ENCODE measurements at regions not wholly inside any gene's neighbourhood (a gene's known extent, or its start where the extent isn't known, plus 50 kb on each side); places are given as distances from the start of the nearest gene placed in this dataset.

DNA sequence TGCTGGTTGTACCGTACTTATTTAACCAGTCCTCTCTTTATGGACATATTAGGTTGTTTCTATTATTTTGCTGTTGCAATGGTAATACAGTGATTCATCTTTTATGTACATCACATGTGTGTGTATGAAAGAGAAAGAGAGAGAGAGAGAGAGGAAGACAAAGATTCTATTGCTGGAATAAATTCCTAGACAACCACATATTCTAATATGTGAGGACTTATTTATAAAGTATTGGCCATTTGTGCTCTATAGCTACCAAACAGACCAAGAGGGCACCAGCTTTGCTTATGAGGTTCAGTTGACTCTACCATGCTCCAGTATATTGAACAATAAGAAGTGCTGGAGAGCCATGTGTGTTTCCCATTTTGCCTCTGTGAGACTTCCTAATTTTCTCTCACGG is 513.5 kb downstream of the DMAC1 start:
- DNase-seq (ENCODE audit: low read depth): no peak
- TF ChIP-seq, protein P1, sequence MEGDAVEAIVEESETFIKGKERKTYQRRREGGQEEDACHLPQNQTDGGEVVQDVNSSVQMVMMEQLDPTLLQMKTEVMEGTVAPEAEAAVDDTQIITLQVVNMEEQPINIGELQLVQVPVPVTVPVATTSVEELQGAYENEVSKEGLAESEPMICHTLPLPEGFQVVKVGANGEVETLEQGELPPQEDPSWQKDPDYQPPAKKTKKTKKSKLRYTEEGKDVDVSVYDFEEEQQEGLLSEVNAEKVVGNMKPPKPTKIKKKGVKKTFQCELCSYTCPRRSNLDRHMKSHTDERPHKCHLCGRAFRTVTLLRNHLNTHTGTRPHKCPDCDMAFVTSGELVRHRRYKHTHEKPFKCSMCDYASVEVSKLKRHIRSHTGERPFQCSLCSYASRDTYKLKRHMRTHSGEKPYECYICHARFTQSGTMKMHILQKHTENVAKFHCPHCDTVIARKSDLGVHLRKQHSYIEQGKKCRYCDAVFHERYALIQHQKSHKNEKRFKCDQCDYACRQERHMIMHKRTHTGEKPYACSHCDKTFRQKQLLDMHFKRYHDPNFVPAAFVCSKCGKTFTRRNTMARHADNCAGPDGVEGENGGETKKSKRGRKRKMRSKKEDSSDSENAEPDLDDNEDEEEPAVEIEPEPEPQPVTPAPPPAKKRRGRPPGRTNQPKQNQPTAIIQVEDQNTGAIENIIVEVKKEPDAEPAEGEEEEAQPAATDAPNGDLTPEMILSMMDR (IDR thresholded peaks at IDR 0.05; ENCODE audit: insufficient read depth, low read depth, low read length, missing control alignments): no peak
- no peak overlapping the region for H3K4me3 ChIP-seq (ENCODE audit: low read depth, low read length)

DNA sequence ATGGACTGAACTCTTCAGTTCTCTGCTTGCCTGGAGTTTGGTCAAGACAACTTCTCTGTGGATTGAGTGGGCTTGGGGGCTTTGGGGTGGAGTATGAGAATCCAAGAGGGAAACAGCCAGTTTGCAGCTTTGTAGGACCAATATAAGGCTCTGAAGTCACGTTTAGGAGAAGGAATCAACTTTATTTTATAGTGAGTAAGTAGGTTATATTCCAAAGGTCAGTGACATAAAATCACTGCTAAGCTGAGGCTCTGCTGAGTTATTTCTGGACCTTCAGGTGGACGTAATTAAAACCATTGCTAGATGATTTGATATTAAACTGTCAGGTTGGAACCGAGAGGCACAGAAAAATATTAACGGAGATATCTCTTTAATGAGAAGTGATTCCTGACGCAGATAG is 514.4 kb downstream of the DMAC1 start:
- no peak overlapping the region for H3K4me3 ChIP-seq (ENCODE audit: low read depth, low read length)
- TF ChIP-seq, protein P1 (IDR thresholded peaks at IDR 0.05; ENCODE audit: insufficient read depth, low read depth, low read length, missing control alignments): no peak

GRCh38 chr9:7284517-7284916 is 515.1 kb downstream of the DMAC1 start:
- no peak overlapping the region for H3K4me3 ChIP-seq (ENCODE audit: low read depth, low read length)
- DNase-seq (ENCODE audit: low read depth): no peak
- TF ChIP-seq, protein P1 (IDR thresholded peaks at IDR 0.05; ENCODE audit: insufficient read depth, low read depth, low read length, missing control alignments): no peak

More for the DNA sequence above, 514.4 kb downstream of the DMAC1 start:
- DNase-seq (ENCODE audit: low read depth): no peak

DNA sequence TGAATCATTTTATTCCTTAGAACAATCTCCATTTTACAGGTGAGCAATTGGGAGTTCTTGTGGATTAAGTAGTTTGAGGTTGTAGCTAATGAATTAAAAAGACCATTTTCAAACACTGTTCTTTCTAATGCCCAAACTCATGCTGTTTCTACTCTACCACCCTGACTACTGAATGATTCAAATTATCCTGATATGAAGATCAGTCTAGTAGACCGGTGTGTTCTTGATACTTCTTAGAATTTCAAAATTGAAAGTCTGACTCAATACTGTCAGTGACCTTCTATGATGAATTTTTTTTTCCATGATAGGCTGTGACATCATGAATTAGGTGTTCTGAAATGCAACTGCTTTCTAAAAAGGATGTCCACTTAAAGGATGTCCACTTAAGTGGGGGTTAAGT is 515.5 kb downstream of the DMAC1 start:
- DNase-seq (ENCODE audit: low read depth): no peak
- TF ChIP-seq, protein P1 (IDR thresholded peaks at IDR 0.05; ENCODE audit: insufficient read depth, low read depth, low read length, missing control alignments): no peak
- H3K4me3 ChIP-seq (ENCODE audit: low read depth, low read length): no peak overlapping the region

DNA sequence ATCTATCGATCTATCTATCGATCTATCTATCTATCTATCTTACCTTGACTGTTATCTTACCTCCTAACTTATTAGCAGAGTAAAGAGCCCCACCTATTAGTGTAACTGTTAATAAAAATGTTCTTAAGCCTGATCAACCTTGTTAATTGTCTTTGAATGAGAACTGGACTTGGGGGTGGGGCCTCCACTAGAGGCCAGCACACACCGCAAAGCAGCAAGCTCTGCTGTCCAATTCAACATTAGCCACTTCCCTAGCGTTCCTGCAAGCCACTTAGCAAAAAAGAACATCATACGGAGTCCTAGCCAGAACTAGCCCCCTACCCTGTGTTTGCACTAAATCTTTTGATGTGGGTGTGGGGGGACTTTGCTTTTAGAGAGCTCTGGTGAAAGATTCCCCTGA is 515.8 kb downstream of the KDM4C start:
- DNase-seq (ENCODE audit: low read depth): no peak
- TF ChIP-seq, protein P1 (IDR thresholded peaks at IDR 0.05; ENCODE audit: insufficient read depth, low read depth, low read length, missing control alignments): no peak
- H3K4me3 ChIP-seq (ENCODE audit: low read depth, low read length): no peak overlapping the region

GRCh38 chr9:7266911-7267595 is 509.3 kb downstream of the KDM4C start:
- DNase-seq (ENCODE audit: low read depth): no peak
- TF ChIP-seq, protein P1 (IDR thresholded peaks at IDR 0.05; ENCODE audit: insufficient read depth, low read depth, low read length, missing control alignments): no peak
- no peak overlapping the region for H3K4me3 ChIP-seq (ENCODE audit: low read depth, low read length)

- TF ChIP-seq, protein P1 (IDR thresholded peaks at IDR 0.05; ENCODE audit: insufficient read depth, low read depth, low read length, missing control alignments): no peak
- DNase-seq (ENCODE audit: low read depth): no peak
- H3K4me3 ChIP-seq (ENCODE audit: low read depth, low read length): no peak overlapping the region
Observed at GRCh38 chr9:7265181-7265580, 507.4 kb downstream of the KDM4C start.
